22Rv1 (cell line): ENCODE measurements at regions not wholly inside any gene's neighbourhood (a gene's known extent, or its start where the extent isn't known, plus 50 kb on each side); places are given as distances from the start of the nearest gene placed in this dataset.

Source experiments
- CTCF ChIP-seq: fragments of 450-650 bp; IDR thresholded peaks from 2 replicates; pipeline ENCODE4 v1.5.1; 2017; ENCODE audit warnings: mild to moderate bottlenecking
- ZFX ChIP-seq: fragments of 450-650 bp; IDR thresholded peaks from 2 replicates; pipeline ENCODE4 v1.6.1; 2017; ENCODE audit warnings: antibody characterized with exemption, borderline replicate concordance

- TF ChIP-seq CTCF = no peak
- TF ChIP-seq ZFX = no peak
Measured at GRCh38 chr21:28317177-28317950, 675.3 kb downstream of the LTN1 start.
